Activated naive CD4-positive, alpha-beta T cell treated with anti-CD3 and anti-CD28 coated beads, Interleukin-2, amount 50 U/mL, for 72 hours (primary cell): ENCODE measurements at regions not wholly inside any gene's neighbourhood (a gene's known extent, or its start where the extent isn't known, plus 50 kb on each side); places are given as distances from the start of the nearest gene placed in this dataset.

ENCODE experiments used
- ATAC-seq, 2 donors: fragments of 150-1000 bp; cut with Tn5 transposase; 2 replicates each; pipeline ENCODE4 v1.10.0; 2021; ENCODE audit warnings: mild to moderate bottlenecking in 2 of 2, moderate library complexity in 2 of 2
- DNase-seq, 2 donors: peaks; one replicate each; pipeline ENCODE4 v3.0.0; 2021 to 2022; ENCODE audit warnings: low spot score in 2 of 2
- H3K27ac Mint-ChIP-seq, 2 donors: one replicate each; pipeline ENCODE4 v1.8.0; 2022; ENCODE audit warnings: mild to moderate bottlenecking in 2 of 2, mixed read lengths in 2 of 2
- H3K36me3 Mint-ChIP-seq, 2 donors: one replicate each; pipeline ENCODE4 v1.8.0; 2022; ENCODE audit warnings: mixed read lengths in 2 of 2
- H3K9me3 Mint-ChIP-seq, 2 donors: one replicate each; pipeline ENCODE4 v1.8.0; 2022; ENCODE audit warnings: mixed read lengths in 2 of 2

DNA sequence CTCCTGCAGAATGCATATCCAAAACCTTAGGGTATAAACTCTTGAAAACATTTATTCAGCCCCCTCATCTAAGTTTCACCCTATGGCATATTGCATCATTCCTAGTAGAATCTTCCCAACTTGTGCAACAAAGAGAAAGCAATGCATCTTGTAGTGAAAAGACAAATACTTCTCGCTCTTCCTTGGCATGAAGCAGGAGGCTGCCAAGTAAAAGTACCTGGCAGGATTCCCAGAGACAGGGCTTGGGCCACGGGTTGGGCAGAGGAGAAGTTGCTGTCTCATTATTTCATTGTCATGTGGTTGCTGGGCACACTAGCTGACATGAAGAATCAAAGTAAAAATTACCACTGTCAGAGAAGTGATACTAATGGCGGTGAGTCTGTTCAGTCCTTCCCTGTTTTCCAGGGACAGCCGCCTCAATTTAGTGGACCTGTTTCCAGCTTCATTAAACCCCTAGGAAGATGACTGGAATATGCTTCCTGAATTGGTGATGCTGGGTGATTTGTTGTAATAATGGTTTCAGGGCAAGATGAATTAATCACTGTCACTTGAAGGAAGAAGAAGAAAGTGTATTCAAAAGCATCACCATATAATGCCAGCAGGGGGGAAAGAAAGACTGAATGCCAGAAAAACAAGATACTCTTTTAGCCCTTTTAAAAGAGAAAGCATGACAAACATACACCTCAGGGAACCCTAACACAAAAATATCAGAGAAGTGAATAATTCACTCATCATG, 380.5 kb upstream of the IGFBP7 start:
- H3K27ac Mint-ChIP-seq: no peak overlapping the region
- H3K36me3 Mint-ChIP-seq: no peaks in the 10 kb centered on the region
- no peak for ATAC-seq
- H3K9me3 Mint-ChIP-seq: peaks cover 8 to 14% of the 10 kb centered on the region in 2 donors
- DNase-seq: no peak

DNA sequence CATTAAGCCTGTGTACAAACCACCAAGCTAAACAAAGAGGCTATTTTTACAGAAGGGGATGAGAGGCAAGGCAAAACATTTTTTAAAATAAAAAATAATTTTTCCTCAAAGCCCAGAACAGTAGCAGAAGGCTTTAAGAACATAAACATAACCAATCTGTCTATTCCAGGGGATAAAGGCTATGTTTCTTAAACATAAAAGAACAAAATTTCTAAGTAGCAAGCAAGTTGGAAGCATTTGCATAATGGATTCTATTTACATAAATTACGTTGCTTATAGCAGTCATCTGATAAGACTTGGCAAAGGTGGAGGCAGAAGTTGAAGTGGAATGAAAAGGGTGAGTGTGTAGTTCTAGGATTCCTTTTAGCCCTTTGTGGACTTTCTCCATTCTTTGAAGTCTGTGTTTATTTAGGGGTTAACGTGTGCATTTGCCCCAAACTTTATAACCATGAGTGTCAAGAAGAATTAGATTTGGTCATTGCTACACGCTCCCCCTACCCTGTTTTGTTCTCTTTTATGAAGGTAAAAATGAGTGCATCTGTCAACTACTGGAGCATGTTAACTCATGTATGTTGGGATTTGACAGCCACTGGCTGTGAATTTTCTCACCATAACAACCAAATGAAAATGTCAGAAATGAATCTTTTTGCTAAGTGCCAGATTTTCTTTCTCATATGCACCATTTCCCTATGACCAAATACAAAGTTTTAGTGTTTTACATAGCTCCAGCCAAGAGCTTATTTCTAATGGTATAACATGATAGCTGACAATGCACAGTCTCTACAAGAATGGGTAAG, 378.4 kb upstream of the IGFBP7 start:
- peaks cover 8 to 13% of the 10 kb centered on the region in 2 donors for H3K9me3 Mint-ChIP-seq
- no peaks in the 10 kb centered on the region for H3K36me3 Mint-ChIP-seq
- DNase-seq (no peak), ATAC-seq (no peak)
- H3K27ac Mint-ChIP-seq: no peak overlapping the region

DNA sequence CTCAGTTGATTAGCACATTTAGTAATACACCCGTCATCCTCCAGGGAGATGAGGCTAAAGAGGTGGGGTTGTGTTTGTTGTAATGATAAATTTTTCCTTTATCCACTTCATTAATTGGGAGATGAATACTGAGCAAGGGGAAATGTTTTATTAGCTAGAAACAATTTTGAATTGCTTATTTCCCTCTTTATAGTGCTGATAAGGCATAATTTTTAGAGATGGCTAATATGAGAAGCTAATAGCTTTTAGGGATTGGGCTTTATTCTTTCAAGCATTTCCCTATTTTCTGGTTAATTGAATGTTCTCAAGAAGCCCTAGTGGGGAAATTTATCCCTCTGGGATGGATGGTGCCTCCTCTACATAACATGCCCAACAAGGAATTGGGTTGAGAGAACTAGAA, 365.2 kb upstream of the IGFBP7 start:
- no peaks in the 10 kb centered on the region for H3K36me3 Mint-ChIP-seq
- no peak for ATAC-seq
- H3K9me3 Mint-ChIP-seq: peaks cover 4 to 14% of the 10 kb centered on the region in 2 donors
- DNase-seq: no peak
- H3K27ac Mint-ChIP-seq: no peak overlapping the region

DNA sequence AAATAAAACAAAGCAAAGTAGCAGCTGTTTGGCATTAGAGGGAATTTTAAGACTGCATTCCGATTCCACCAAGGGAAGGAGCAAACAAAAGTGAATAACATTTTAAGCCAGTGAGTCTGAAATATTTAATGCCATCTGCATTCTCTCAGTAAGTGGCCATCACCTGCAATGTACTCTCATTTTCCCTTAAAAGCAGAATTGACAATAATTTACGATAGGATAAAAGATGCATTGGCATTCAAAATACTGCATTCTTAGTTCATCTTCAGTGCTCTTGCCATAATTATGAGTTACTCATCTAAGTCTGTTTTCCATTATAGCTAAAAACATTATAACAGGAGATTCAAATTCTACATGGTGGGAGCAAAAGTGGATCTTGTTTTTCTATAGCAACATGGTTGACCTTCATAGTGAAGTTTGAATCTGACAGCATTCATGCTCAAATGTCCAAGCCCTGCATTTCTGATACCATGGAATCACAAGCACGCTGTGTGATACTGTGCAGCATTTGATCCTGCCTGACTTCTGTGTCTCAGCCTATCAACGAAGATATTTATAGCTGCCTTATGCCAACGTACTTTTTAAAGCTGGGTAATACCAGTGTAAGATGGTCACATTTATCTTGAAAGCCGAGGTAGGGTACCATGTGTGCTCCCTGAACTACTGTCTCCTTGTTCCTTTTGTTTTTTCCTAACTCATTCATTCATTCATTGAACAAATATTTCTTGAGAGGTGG, 355.3 kb upstream of the IGFBP7 start:
- Mint-ChIP-seq H3K36me3 (no peaks in the 10 kb centered on the region), H3K9me3 (peaks cover 6 to 15% of the 10 kb centered on the region in 2 donors), H3K27ac (no peak overlapping the region)
- no peak for ATAC-seq
- DNase-seq: no peak

DNA sequence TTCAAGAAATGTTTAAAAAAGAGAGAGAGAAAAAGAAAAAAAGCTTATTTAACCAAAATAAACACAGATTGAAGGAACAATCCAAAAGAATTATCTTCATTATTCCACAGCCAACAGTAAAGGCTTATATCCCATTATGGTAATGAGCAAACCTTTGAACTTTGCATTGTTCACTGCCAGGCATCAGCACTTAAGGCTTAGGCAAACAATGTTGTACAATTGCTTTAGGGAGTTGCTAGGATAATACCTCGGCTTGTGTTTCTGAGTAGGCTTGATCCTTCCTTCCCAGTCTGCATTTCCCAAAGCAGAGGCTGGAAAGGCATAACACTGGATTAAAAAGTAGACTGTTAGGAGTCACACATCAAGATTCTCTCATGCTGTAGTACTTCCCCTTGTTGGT, 352.7 kb upstream of the IGFBP7 start:
- peaks cover 6 to 10% of the 10 kb centered on the region in 2 donors for H3K9me3 Mint-ChIP-seq
- ATAC-seq (no peak), DNase-seq (no peak)
- H3K27ac Mint-ChIP-seq: no peak overlapping the region
- H3K36me3 Mint-ChIP-seq: no peaks in the 10 kb centered on the region

DNA sequence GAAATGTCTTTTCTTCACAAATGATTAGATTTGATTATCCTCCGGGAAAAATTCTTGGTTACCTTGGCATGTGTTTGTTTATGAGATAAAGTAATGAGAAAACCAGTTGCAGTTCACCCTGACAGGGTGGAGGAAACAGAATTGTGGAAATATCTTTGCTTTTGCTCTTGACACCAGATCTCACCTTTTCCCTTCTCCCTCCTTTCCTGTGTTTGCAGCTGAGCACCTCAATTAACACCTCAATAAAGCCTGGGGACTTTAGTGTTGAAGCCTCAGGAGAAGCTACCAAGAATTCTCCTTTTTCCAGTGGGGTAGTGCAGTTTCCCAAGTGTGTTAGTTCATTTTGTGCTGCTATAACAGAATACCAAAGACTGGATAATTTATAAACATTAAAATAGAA, 350.8 kb upstream of the IGFBP7 start:
- no peak overlapping the region for H3K27ac Mint-ChIP-seq
- ATAC-seq (no peak), DNase-seq (no peak)
- H3K36me3 Mint-ChIP-seq: no peaks in the 10 kb centered on the region
- H3K9me3 Mint-ChIP-seq: peaks cover 13 to 15% of the 10 kb centered on the region in 2 donors

DNA sequence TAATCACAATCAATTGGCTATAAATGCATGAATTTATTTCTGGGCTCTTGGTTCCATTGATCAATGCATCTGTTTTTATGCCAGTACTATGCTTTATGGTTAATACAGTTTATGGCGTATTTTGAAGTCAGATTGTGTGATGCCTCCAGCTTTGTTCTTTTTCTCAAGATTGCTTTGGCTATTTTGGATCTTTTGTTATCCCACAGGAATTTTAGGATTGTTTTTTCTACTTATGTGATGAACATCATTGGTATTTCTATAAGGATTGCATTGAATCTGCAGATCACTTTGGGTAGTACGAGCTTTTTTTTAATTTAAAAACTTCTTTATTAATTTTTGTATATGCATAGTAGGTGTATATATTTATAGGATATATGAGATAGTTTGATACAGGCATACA, 338.7 kb upstream of the IGFBP7 start:
- Mint-ChIP-seq H3K27ac (no peak overlapping the region), H3K36me3 (no peaks in the 10 kb centered on the region), H3K9me3 (peaks cover 11 to 13% of the 10 kb centered on the region in 2 donors)
- ATAC-seq (no peak), DNase-seq (no peak)

DNA sequence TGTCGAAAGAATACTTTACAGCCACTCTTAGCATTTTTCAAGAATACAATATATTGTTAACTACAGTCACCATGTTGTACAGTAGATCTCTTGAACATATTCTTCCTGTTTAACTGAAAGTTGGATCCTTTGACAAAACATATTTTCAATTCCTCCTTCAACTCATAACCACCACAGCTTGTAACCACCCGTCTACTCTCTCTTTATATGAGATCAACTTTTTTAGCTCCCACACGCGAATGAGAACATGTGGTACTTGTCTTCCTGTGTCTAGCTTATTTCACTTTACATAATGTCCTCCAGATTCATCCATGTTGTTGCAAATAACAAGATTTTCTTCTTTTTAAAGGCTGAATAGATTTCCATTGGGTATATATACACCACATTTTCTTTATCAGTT, 338.3 kb upstream of the IGFBP7 start:
- Mint-ChIP-seq H3K9me3 (peaks cover 11 to 13% of the 10 kb centered on the region in 2 donors), H3K27ac (no peak overlapping the region), H3K36me3 (no peaks in the 10 kb centered on the region)
- DNase-seq (no peak), ATAC-seq (no peak)

DNA sequence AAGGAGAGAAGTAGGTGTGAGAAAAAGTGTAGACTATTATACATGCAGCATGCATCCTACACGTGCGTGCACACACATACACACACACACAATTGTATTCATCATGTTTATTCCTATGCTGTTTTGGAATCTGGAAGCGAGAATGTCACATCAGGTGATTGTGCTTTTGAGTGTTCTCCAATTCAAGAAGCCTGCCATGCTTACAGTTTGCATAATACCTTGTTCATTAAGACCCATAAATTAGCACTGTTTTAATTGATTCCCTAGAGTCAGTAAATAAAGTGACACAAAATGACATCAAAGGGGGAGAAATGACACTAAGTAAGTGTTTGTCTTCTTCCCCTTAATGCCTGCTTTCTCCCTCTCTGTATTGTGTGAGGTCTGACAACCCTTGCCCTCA, 336.1 kb upstream of the IGFBP7 start:
- Mint-ChIP-seq H3K9me3 (peaks cover 3 to 8% of the 10 kb centered on the region in 2 donors), H3K27ac (no peak overlapping the region), H3K36me3 (no peaks in the 10 kb centered on the region)
- no peak for DNase-seq
- no peak for ATAC-seq

DNA sequence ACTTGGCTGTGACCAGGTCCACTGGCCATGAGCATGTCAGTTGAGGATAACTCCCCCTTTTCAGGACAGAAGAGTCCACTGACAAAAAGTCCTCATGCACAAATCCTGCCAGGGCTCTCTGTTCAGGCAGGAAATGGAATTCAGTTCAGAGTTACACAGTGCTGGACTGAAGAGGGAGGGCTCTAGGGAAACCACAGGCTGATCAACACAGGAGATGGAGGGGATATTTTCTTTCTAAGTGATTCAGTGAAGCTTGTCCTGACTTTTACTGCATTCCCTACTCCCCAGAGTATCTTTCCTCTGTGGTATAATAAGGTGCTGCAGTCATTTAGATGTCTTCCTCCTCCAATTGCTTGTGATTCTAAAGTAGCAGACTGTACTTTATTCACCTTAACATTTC, 335.5 kb upstream of the IGFBP7 start:
- no peak for ATAC-seq
- Mint-ChIP-seq H3K36me3 (no peaks in the 10 kb centered on the region), H3K27ac (no peak overlapping the region), H3K9me3 (peaks cover 0 to 8% of the 10 kb centered on the region in 2 donors)
- no peak for DNase-seq

DNA sequence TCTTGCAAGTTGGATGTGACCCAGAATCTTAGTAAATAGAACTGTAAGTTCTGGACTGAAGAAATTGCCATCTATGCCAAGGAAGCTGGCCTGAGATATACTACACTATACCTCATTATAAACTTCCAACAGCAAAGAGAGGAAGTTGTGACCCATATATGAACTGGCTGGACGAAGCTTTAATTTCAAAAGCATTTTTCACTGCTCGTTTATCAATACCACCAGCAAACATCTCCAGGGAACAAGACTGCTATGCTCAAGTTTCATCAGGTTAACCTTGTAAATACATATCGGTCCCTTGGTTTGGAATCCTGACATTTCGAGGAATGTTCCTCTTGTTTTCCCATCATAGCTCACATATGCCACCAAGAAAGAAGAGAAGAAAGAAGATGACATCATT, 334.5 kb upstream of the IGFBP7 start:
- ATAC-seq: no peak
- DNase-seq: no peak
- Mint-ChIP-seq H3K36me3 (no peaks in the 10 kb centered on the region), H3K9me3 (peaks cover 0 to 8% of the 10 kb centered on the region in 2 donors), H3K27ac (no peak overlapping the region)

DNA sequence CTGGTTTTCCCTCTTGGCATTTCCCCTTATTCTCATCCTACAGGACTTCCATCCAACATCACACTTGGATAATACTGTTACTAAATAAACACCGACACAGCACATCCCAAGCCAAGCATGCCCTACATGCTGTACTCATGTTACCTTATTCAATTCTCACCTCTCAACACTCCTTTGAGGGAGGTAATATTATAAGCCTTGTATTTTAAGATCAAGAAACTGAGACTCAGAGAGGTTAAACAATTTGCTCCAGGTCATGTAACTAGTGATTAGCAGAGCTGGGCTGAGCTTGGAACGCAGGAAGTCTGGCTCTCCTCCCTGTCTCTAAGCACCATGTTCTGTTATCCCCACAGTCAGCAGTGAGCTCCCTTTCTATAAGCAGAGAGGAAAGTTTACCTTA, 333.6 kb upstream of the IGFBP7 start:
- Mint-ChIP-seq H3K27ac (no peak overlapping the region), H3K9me3 (peaks cover 0 to 8% of the 10 kb centered on the region in 2 donors), H3K36me3 (no peaks in the 10 kb centered on the region)
- DNase-seq (no peak), ATAC-seq (no peak)

DNA sequence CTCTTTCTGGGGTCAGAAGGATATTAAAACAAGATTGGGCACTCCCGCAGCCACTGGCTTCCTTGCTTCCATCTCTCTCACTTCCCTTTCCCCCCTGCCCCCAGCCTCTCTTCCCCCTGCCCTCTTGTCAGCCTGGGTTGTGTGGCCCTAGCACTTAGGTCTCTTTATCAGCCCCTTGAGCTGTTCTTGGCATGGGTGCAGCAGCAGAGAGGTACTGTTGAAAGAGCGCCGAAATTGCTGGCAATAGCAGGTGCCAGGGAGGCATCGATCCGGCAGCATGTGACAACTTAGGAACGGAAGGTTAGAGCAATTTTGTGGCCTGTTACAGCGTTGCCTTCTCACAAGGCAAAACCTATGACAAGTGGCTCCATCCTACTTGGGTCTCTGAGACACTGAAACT, 333.1 kb upstream of the IGFBP7 start:
- Mint-ChIP-seq H3K36me3 (no peaks in the 10 kb centered on the region), H3K9me3 (peaks cover 0 to 8% of the 10 kb centered on the region in 2 donors), H3K27ac (no peak overlapping the region)
- no peak for DNase-seq
- ATAC-seq: no peak

DNA sequence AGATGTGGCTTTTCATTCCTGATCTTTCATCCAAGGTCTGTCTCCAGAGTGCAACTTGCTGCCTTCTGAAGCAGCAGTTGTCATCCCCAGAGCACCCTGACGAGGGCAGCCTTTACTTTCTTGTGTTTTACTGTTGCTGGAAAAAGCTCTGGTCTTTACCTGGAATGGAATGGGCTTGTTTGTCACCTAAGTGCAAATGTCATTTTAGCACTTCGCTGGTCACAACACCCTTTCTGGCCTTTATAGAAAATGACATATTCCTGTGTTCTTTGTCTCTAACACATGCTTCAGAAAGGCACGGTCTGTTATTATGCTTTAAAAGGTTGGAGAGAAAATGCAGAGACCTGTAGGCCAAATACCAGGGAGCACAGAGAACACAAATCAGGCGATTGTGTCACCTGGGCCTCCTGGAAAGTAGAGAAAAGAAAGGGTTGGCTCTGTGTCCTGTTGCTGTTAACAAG, 332.7 kb upstream of the IGFBP7 start:
- Mint-ChIP-seq H3K9me3 (peaks cover 0 to 8% of the 10 kb centered on the region in 2 donors), H3K27ac (no peak overlapping the region), H3K36me3 (no peaks in the 10 kb centered on the region)
- DNase-seq: no peak
- ATAC-seq: no peak

DNA sequence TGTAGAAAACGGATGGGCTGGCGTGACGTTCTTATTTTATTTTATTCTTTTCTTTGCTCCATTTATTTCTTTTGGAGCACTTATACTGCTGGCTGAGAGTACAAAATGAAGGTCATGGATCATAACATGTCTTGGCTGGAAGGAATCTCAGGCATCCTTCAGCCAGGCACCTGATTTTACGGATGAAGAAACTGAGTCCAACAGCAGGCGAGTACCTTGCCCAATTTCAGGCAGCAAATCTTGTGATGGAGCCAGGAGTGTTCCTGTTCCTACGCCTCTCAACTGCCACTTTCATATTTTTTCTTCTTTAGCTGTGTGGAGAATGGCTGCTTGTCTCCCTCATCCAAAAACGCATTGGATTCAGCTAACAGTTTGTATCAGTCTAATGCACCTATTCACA, 332.1 kb upstream of the IGFBP7 start:
- H3K27ac Mint-ChIP-seq: no peak overlapping the region
- DNase-seq (no peak), ATAC-seq (no peak)
- peaks cover 0 to 3% of the 10 kb centered on the region in 2 donors for H3K9me3 Mint-ChIP-seq
- H3K36me3 Mint-ChIP-seq: no peaks in the 10 kb centered on the region

DNA sequence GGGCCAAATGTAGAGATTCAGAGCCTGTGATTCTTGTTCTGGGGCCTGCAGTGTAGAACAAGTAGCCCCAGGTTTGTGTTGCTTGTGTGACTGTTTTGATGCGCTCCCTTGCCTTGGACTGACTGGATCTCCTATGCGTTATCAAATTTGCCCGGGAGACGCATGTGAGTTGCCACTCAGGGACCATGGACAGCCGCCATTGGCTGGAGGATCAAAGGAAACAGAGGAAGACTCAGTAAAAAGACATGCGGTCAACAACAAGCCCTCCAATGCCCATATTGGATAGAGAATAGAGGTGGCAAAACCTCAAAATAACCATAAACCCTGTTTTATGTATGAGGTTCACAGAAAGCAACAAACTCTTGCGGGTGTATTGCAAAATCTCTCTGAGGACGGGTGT, 327.5 kb upstream of the IGFBP7 start:
- DNase-seq (no peak), ATAC-seq (no peak)
- Mint-ChIP-seq H3K36me3 (no peaks in the 10 kb centered on the region), H3K9me3 (peaks cover 0 to 3% of the 10 kb centered on the region in 2 donors), H3K27ac (no peak overlapping the region)

DNA sequence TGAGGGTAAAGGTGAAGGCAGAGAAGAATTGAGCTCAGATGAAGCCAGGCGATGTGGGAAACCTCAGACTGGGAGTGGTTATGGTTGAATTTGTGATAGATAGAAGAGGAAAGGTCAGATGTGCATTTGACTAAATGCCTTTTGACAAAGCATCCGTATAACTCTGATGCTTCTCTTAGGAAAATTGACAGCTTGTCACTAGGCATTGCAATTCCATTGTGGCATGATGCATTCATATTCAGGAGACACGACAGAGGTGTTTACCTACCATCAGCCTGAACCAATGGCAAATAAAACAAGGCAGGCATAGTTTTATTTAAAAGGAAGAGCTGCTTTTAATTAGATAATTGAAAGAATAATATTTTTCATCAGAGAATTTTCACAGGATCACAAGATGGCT, 325.1 kb upstream of the IGFBP7 start:
- ATAC-seq: no peak
- H3K27ac Mint-ChIP-seq: no peak overlapping the region
- H3K36me3 Mint-ChIP-seq: no peaks in the 10 kb centered on the region
- no peak for DNase-seq
- H3K9me3 Mint-ChIP-seq: peaks cover 0 to 3% of the 10 kb centered on the region in 2 donors
